WI38 (cell line): ENCODE measurements at regions not wholly inside any gene's neighbourhood (a gene's known extent, or its start where the extent isn't known, plus 50 kb on each side); places are given as distances from the start of the nearest gene placed in this dataset.

Experiments used
- H3K4me3 ChIP-seq: 2 replicates; pipeline ENCODE4 v1.5.1; 2011; ENCODE audit warnings: low read depth, mild to moderate bottlenecking, control low read depth, low read length
- TF ChIP-seq, protein P1 (sequence below): IDR thresholded peaks from 2 replicates; pipeline ENCODE4 v1.5.1; 2012; ENCODE audit warnings: low read depth, mild to moderate bottlenecking, control low read depth, low read length

DNA sequence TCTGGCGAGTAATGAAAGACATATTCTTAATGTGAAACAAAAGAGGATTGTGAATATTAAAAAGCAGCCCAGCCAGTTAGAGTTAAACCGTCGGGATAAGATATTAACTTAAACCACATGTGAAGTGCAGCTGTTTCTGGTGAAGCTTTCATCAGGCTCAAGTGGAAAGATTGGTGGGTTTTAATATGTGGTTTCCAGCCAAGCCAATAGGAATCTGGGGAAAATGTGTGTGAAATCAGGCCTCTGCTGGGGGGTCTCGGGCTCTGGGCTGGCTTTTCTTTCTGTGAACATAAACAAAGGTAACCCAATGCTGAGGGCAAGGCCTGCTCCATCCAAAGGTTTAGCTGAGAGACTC, 279.6 kb downstream of the SLC4A3 start:
- H3K4me3 ChIP-seq = no peak overlapping the region
- TF ChIP-seq, protein P1, sequence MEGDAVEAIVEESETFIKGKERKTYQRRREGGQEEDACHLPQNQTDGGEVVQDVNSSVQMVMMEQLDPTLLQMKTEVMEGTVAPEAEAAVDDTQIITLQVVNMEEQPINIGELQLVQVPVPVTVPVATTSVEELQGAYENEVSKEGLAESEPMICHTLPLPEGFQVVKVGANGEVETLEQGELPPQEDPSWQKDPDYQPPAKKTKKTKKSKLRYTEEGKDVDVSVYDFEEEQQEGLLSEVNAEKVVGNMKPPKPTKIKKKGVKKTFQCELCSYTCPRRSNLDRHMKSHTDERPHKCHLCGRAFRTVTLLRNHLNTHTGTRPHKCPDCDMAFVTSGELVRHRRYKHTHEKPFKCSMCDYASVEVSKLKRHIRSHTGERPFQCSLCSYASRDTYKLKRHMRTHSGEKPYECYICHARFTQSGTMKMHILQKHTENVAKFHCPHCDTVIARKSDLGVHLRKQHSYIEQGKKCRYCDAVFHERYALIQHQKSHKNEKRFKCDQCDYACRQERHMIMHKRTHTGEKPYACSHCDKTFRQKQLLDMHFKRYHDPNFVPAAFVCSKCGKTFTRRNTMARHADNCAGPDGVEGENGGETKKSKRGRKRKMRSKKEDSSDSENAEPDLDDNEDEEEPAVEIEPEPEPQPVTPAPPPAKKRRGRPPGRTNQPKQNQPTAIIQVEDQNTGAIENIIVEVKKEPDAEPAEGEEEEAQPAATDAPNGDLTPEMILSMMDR = no peak

DNA sequence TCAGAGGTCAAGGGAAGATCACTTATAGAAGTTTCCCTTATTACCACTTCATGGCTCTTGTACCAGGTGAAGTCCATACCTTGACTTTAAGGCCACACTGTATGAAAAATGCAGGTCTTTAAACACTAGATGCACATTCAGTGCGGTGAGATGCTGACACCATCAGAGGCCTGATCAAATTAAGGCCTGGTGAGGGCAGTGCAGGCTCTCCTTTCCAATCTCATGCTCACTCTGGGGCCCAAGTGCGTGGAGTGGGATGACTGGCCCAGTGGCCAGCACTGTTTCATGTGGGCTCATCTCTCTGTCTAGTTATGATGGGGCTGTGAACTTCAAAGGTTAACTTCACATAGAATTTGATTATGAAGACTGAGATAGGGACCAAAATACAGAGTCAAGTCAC, 281.1 kb downstream of the SLC4A3 start:
- TF ChIP-seq, protein P1 = 0 out of 2 replicates have a peak, but pooled peaks have one; percentile 13
- H3K4me3 ChIP-seq = no peak overlapping the region

DNA sequence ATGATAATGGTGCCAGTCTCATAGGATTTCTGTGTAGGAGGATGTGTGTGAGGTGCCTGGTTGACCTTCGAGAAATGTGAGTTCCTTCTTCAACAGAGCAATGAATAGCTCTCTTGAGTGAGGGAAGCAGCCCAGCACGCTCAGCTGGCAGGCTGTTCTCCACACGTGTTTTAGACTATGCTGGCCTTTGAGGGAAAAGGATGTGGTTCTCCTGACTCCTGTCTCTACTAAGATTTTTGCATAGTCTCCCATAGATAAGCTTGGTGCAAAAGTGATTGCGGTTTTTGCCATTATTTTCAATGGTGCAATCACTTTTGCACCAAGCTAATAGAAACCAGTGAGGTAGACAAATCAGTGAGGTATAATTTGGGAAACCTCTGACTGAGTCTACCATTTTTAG, 284.1 kb downstream of the SLC4A3 start:
- H3K4me3 ChIP-seq = no peak overlapping the region
- TF ChIP-seq, protein P1 = no peak

DNA sequence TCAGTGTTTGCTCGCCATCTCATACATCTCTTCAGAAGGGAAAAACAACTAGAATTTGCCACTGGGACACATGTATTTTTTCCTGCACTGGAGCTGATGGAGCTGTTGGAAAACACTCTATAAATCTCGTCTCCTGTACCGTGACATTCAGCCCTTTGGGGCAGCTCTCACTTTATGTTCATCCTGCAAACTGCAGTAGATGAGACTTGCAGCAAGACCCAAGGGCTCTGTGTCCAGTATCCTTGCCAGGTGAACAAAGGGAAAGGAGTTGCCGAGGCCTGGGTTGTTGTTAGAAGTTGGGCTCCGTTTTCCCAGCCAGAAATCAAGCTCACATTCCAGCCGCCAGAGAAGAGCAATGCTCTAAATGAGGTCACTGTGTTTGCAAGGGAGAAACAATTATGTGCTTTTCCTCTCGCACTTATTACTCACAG, 285.1 kb downstream of the SLC4A3 start:
- H3K4me3 ChIP-seq = peak overlapping the region; percentile 13; the same call in 1 of the 2 replicates

DNA sequence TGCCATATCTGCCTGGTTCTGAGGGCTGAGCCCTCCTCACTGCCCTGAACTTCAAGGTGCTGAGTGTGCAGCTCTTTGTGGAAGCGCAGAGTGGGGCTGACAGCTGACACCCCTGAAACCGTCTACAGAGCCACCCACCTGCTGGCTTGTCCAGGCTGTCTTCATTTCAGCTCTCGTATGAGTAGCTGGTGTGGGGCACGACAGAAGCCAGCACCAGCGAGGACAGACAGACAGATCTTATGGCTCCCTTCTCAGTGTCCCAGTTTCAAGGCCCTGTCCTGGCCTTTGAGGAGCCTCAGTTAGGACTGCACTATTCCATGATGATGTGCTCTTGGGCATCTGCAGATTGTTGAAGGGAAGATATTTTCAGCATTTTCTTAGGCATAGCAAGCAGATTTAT, 287.1 kb downstream of the SLC4A3 start:
- H3K4me3 ChIP-seq = no peak overlapping the region
- TF ChIP-seq, protein P1 = no peak

More for the DNA sequence above, 285.1 kb downstream of the SLC4A3 start:
- TF ChIP-seq, protein P1 = peak; percentile 64

DNA sequence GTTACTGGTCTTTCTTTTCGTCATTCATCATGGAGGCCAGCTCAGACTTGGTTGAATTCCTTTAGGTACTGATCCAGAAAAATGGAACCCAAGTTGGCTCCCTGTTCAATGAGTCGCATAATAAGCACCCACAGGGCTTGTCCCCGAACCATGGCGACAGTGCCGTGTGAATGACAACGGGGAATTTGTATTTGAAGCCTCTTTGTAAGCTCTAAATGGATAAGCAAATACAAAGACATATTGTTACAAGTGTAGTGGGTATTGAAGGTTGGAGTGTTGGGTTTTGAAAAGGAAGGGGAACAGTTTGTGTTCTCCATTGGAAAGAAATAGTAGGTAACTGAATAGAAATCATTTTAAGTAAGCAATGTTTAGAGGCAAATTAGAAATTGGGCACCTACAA, 288.9 kb downstream of the SLC4A3 start:
- TF ChIP-seq, protein P1 = no peak

DNA sequence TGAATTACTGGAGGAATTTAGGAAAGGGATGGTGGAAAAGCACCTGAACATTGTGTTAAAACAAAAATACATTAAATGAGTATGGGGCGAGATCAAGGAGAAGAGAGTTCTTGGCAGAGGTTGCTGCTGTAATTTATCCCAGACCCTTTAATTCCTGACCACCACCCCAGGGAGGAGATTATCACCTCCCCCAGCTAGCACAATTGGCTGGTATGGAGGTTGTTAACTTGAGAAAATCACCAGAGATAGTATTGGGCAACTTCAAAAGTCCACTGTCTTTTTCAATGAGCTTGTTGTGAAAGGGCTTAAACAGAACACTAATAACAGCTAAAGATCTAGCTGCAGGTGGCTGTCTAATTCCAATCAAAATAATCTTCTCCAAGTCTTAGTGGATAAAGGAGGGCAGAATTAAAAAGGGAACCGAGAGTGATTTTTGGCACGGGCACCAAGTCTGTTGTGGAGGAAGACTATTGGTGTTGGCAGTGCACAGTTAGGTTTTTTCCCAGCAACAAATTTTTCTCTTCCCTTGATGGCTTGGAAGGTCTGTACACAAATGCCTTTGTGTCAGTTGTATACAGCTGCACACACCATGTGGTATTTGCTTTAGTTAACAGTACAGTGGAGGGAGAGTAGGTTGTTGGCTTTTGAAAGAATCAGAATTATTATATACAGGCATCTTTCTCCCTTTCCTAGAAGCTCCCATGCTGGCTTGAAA, 289.5 kb downstream of the SLC4A3 start:
- H3K4me3 ChIP-seq = no peak overlapping the region
- TF ChIP-seq, protein P1 = no peak

More for the DNA sequence above, 288.9 kb downstream of the SLC4A3 start:
- H3K4me3 ChIP-seq = no peak overlapping the region
